Endothelial cell of umbilical vein (primary cell): ENCODE measurements at regions not wholly inside any gene's neighbourhood (a gene's known extent, or its start where the extent isn't known, plus 50 kb on each side); places are given as distances from the start of the nearest gene placed in this dataset.

Source experiments
- BruUV-seq: library from RNA; stranded (reverse); fragments of 400-500 nt; replicated peaks from 2 replicates; lab custom pipeline; 2021; lab: Mats Ljungman, UMichigan
- CTCF ChIA-PET: fragments of 300-600, 350-600 bp; sonication (Branson Sonifier 250); formaldehyde crosslinking; loops from one replicate; lab custom pipeline; 2021; ENCODE audit warnings: antibody characterized with exemption, inconsistent platforms; lab: Charles Lee
- POLR2A ChIA-PET: fragments of 300-600, 350-600 bp; sonication (Branson Sonifier 250); formaldehyde crosslinking; loops from one replicate; lab custom pipeline; 2021; ENCODE audit warnings: antibody characterized with exemption, inconsistent platforms; lab: Charles Lee
- DNase-seq: peaks from one replicate; pipeline ENCODE4 v3.0.0-alpha.2; 2011; ENCODE audit warnings: low read depth, low spot score
- FAIRE-seq: peaks from 2 replicates; lab custom pipeline; 2011; peaks lifted over from hg19 to GRCh38; lab: Jason Lieb, UNC
- H2AFZ ChIP-seq: 2 replicates; pipeline ENCODE4 v1.6.0; 2012; ENCODE audit warnings: low read depth, low read length, control low read depth, inconsistent platforms
- H3K27ac ChIP-seq: 2 replicates; pipeline ENCODE4 v1.5.1; 2011; ENCODE audit warnings: low read depth, mild to moderate bottlenecking, control low read depth, low read length, moderate library complexity; ENCODE audit not compliant: insufficient read depth
- H3K27me3 ChIP-seq, 2 experiments: 2 replicates each; pipeline versions ENCODE4 v1.6.0 to v1.6.1; 2011; ENCODE audit warnings: low read length in 2 of 2, mixed read lengths in 1 of 2; ENCODE audit not compliant: control insufficient read depth in 2 of 2, insufficient read depth in 2 of 2
- H3K36me3 ChIP-seq, 2 experiments: 2 replicates in 1 of 2; 3 replicates in 1 of 2; pipeline ENCODE4 v1.5.1; 2011; ENCODE audit warnings: low read length in 2 of 2, mild to moderate bottlenecking in 1 of 2, moderate library complexity in 1 of 2; ENCODE audit not compliant: control insufficient read depth in 2 of 2, insufficient read depth in 2 of 2; ENCODE audit errors: extremely low read depth in 1 of 2
- H3K4me1 ChIP-seq: 3 replicates; pipeline ENCODE4 v1.5.1; 2011; ENCODE audit warnings: mild to moderate bottlenecking, low read length; ENCODE audit not compliant: control insufficient read depth, insufficient read depth; ENCODE audit errors: extremely low read depth
- H3K4me2 ChIP-seq: 2 replicates; pipeline ENCODE4 v1.6.1; 2011; ENCODE audit warnings: low read length, control low read depth, mixed read lengths; ENCODE audit not compliant: insufficient read depth
- H3K4me3 ChIP-seq, 3 experiments: fragments of 200-600 bp in 1 of 3; sonication (generic), shearing (Covaris generic) in 1 of 3; replicated peaks in 1 of 3; 2 replicates each; pipeline ENCODE4 v1.5.1; 2011 to 2016; ENCODE audit warnings: control low read depth in 3 of 3, low read length in 3 of 3, mild to moderate bottlenecking in 2 of 3, inconsistent platforms in 1 of 3, low read depth in 1 of 3, moderate library complexity in 1 of 3; ENCODE audit not compliant: insufficient read depth in 1 of 3
- H3K79me2 ChIP-seq: 2 replicates; pipeline ENCODE4 v1.6.0; 2012; ENCODE audit warnings: low read length, inconsistent platforms; ENCODE audit not compliant: control insufficient read depth, insufficient read depth
- H3K9ac ChIP-seq: replicated peaks from 2 replicates; pipeline ENCODE3; 2011; ENCODE audit warnings: low read length, control low read depth; ENCODE audit not compliant: insufficient read depth; ENCODE audit errors: extremely low read depth
- H3K9me1 ChIP-seq: replicated peaks from 3 replicates; pipeline ENCODE4 v1.6.0; 2011; ENCODE audit warnings: mild to moderate bottlenecking, low read length; ENCODE audit not compliant: control insufficient read depth, insufficient read depth; ENCODE audit errors: extremely low read depth
- H3K9me3 ChIP-seq: replicated peaks from 2 replicates; pipeline ENCODE4 v1.5.1; 2012; ENCODE audit warnings: low read length, inconsistent platforms; ENCODE audit not compliant: control insufficient read depth, insufficient read depth
- H4K20me1 ChIP-seq: replicated peaks from 2 replicates; pipeline ENCODE3; 2011; ENCODE audit warnings: mild to moderate bottlenecking, low read length; ENCODE audit not compliant: control insufficient read depth, insufficient read depth; ENCODE audit errors: extremely low read depth
- EZH2 ChIP-seq: IDR thresholded peaks from 2 replicates; pipeline ENCODE4 v1.6.1; 2012; ENCODE audit warnings: borderline replicate concordance, low read depth, mild to moderate bottlenecking, moderate library complexity, low read length, inconsistent platforms; ENCODE audit not compliant: severe bottlenecking
- FOS ChIP-seq: IDR thresholded peaks from 2 replicates; pipeline ENCODE4 v1.6.1; 2011; ENCODE audit warnings: mild to moderate bottlenecking, low read length, moderate library complexity, borderline replicate concordance; ENCODE audit not compliant: insufficient read depth
- GATA2 ChIP-seq: IDR thresholded peaks from 2 replicates; pipeline ENCODE4 v1.7.0; 2011; ENCODE audit warnings: low read depth, mild to moderate bottlenecking, moderate library complexity, mixed read lengths, low read length; ENCODE audit not compliant: insufficient read length, insufficient read depth
- JUN ChIP-seq: IDR thresholded peaks from 2 replicates; pipeline ENCODE4 v1.6.1; 2011; ENCODE audit warnings: borderline replicate concordance, low read depth; ENCODE audit not compliant: insufficient read length, insufficient read depth
- MYC ChIP-seq: IDR thresholded peaks from one replicate; pipeline ENCODE4 v1.6.1; 2011; ENCODE audit warnings: mild to moderate bottlenecking, low read depth, low read length
- POLR2A ChIP-seq: IDR thresholded peaks from 2 replicates; pipeline ENCODE4 v1.6.1; 2012; ENCODE audit warnings: low read depth, mild to moderate bottlenecking, control low read depth, low read length
- POLR2AphosphoS5 ChIP-seq: IDR thresholded peaks from 2 replicates; pipeline ENCODE4 v1.6.1; 2012; ENCODE audit warnings: low read depth, mild to moderate bottlenecking, control low read depth, low read length, moderate library complexity; ENCODE audit not compliant: insufficient read depth
- dilution Hi-C: fragments of 300-500 bp; cut with MboI; formaldehyde crosslinking; loops from one replicate; pipeline ENCODE4 v1.15.0; 2019; ENCODE audit warnings: low sequenced_read_pairs; ENCODE audit not compliant: extremely low pct_ligation_motif_present
- intact Hi-C: fragments of 100-400 bp; cut with micrococcal nuclease; formaldehyde crosslinking; loops from one replicate; pipeline ENCODE4 v1.10.0; 2022
- TF ChIP-seq, protein P1 (sequence below), 2 donors: IDR thresholded peaks; 1 replicate in 1 of 2; 2 replicates in 1 of 2; pipeline ENCODE4 v1.5.1; 2011; ENCODE audit warnings: low read length in 2 of 2, mild to moderate bottlenecking in 2 of 2, moderate library complexity in 2 of 2, control low read depth in 1 of 2, inconsistent platforms in 1 of 2, low read depth in 1 of 2; ENCODE audit not compliant: insufficient read depth in 1 of 2; ENCODE audit errors: extremely low read depth in 1 of 2
- TF ChIP-seq, protein P2 (sequence below): IDR thresholded peaks from 2 replicates; pipeline ENCODE4 v1.6.1; 2011; ENCODE audit not compliant: insufficient read depth, insufficient read length

DNA sequence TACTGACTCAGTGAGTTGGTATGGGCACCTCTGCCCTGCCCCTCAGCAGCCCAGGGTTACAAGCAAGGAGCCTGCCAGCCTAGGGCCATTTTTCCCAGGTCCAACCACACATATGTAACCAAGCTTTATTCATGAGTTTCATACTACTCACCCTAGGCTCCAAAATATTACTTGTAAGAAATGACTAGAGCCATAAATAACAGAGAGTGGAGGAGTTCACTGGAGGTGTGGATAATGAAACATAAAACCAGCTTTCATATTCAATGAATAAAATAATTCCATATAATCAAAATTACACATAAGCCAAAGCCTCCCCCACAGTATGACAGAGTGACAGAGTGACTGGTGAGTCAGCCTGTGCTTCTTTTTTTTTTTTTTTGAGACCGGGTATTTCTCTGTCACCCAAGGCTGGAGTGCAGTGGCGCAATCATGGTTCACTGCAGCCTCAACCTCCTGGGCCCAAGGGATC is 229.8 kb upstream of the SASH1 start:
- dilution Hi-C loops = no loop called here
- no TSS peak for BruUV-seq
- CTCF ChIA-PET = no interaction called here

More for the DNA sequence above, 229.8 kb upstream of the SASH1 start:
- no peak overlapping the region for H2AFZ ChIP-seq
- FAIRE-seq (no peak), DNase-seq (no peak)
- no peak overlapping the region for H3K4me2 ChIP-seq
- no peaks in the 10 kb centered on the region for H3K79me2 ChIP-seq
- intact Hi-C loops = no loop called here
- H3K9me3 ChIP-seq = no peaks in the 10 kb centered on the region
- H3K4me3 ChIP-seq = no peak overlapping the region
- POLR2A ChIA-PET = no interaction called here
- no peaks in the 10 kb centered on the region for H3K27me3 ChIP-seq
- no peak overlapping the region for H3K9ac ChIP-seq
- TF ChIP-seq, protein P1, sequence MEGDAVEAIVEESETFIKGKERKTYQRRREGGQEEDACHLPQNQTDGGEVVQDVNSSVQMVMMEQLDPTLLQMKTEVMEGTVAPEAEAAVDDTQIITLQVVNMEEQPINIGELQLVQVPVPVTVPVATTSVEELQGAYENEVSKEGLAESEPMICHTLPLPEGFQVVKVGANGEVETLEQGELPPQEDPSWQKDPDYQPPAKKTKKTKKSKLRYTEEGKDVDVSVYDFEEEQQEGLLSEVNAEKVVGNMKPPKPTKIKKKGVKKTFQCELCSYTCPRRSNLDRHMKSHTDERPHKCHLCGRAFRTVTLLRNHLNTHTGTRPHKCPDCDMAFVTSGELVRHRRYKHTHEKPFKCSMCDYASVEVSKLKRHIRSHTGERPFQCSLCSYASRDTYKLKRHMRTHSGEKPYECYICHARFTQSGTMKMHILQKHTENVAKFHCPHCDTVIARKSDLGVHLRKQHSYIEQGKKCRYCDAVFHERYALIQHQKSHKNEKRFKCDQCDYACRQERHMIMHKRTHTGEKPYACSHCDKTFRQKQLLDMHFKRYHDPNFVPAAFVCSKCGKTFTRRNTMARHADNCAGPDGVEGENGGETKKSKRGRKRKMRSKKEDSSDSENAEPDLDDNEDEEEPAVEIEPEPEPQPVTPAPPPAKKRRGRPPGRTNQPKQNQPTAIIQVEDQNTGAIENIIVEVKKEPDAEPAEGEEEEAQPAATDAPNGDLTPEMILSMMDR (IDR thresholded peaks at IDR 0.05; ENCODE audit: extremely low read depth in 1 of 2, insufficient read depth in 1 of 2, low read depth in 1 of 2, low read length in 2 of 2) = no peak
- TF ChIP-seq JUN (no peak), EZH2 (no peak), POLR2AphosphoS5 (no peak), FOS (no peak), MYC (no peak), POLR2A (no peak), GATA2 (no peak)
- TF ChIP-seq, protein P2, sequence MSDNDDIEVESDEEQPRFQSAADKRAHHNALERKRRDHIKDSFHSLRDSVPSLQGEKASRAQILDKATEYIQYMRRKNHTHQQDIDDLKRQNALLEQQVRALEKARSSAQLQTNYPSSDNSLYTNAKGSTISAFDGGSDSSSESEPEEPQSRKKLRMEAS = no peak
- H3K36me3 ChIP-seq = no peaks in the 10 kb centered on the region
- no peaks in the 10 kb centered on the region for H4K20me1 ChIP-seq
- H3K4me1 ChIP-seq = no peaks in the 10 kb centered on the region
- H3K27ac ChIP-seq = no peak overlapping the region
- no peaks in the 10 kb centered on the region for H3K9me1 ChIP-seq
